ENCODE measurements at regions not wholly inside any gene's neighbourhood (a gene's known extent, or its start where the extent isn't known, plus 50 kb on each side); places are given as distances from the start of the nearest gene placed in this dataset.

DNA sequence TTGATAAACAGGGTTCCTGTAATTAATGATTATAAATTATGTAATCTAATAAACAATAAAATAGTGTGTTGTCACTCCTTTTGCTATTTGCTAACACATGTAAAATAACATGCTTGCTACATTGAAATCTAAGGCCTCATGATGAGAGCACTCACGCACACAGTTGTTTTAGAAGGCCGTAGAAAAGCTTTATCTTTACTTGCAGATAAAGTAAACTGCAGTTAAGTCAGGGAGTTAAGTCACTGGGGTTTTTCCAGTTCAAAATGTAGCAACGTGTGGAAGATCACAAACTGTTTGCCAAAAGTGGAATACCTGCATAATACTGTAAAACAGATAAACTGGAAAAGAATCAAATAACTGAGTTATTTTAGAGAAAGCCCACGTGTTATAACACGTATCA, 187.3 kb upstream of the PACRGL start:
- Histone ChIP-seq H3K9ac (ENCODE audit: insufficient read depth in 1 of 2, low read depth in 2 of 2, low read length in 2 of 2) (no peak overlapping the region), H3K9me1 (ENCODE audit: control insufficient read depth, insufficient read depth, low read length) (no peaks in the 10 kb centered on the region), H3K79me2 (ENCODE audit: control insufficient read depth, insufficient read depth, low read length) (no peaks in the 10 kb centered on the region), H3K27ac (ENCODE audit: extremely low read depth, low read depth, low read length) (peak overlapping the region; percentile 45; the same call in 2 of the 3 replicates), H3K4me1 (replicated peaks in 1 of 2; ENCODE audit: control insufficient read depth in 2 of 2, insufficient read depth in 2 of 2, low read length in 2 of 2) (no peaks in the 10 kb centered on the region), H3K4me3 (no peak overlapping the region), H3K36me3 (ENCODE audit: control insufficient read depth, insufficient read depth, low read length) (no peaks in the 10 kb centered on the region), H3K27me3 (ENCODE audit: control insufficient read depth in 2 of 2, insufficient read depth in 2 of 2, low read length in 2 of 2) (no peaks in the 10 kb centered on the region), H4K20me1 (replicated peaks; ENCODE audit: control insufficient read depth, insufficient read depth, low read length) (no peaks in the 10 kb centered on the region), H3K9me3 (replicated peaks; ENCODE audit: control insufficient read depth, insufficient read depth, low read depth, low read length) (no peaks in the 10 kb centered on the region), H3K4me2 (ENCODE audit: insufficient read depth, low read length) (no peak overlapping the region), H2AFZ (ENCODE audit: low read depth, low read length) (peak overlapping the region; percentile 44; the same call in 1 of the 2 replicates)
- intact Hi-C loops (cut with micrococcal nuclease) = no loop called here
- POLR2A ChIA-PET = interaction anchor here (0.6 kb wide), 1 partner anchor 131 kb away, joined by 4 read pairs; no protein-coding TSS in a partner anchor
- in situ Hi-C loops (cut with MboI) = no loop called here
- CTCF ChIA-PET (ENCODE audit: low intra/inter-chr PET ratio) = no interaction called here
- TF ChIP-seq MED1 (CRISPR knock-in tag; IDR thresholded peaks at IDR 0.05; ENCODE audit: borderline replicate concordance) (no peak), CBFA2T3 (IDR thresholded peaks at IDR 0.05) (peak; percentile 25; the same call in 1 of the 2 replicates), TAL1 (IDR thresholded peaks at IDR 0.05) (0 out of 2 replicates have a peak, but pooled peaks have one; percentile 8), ZSCAN32 (CRISPR knock-in tag; IDR thresholded peaks at IDR 0.05) (no peak), LEF1 (IDR thresholded peaks at IDR 0.05) (peak; percentile 26; the same call in 1 of the 2 replicates)
- TF ChIP-seq, protein P1, sequence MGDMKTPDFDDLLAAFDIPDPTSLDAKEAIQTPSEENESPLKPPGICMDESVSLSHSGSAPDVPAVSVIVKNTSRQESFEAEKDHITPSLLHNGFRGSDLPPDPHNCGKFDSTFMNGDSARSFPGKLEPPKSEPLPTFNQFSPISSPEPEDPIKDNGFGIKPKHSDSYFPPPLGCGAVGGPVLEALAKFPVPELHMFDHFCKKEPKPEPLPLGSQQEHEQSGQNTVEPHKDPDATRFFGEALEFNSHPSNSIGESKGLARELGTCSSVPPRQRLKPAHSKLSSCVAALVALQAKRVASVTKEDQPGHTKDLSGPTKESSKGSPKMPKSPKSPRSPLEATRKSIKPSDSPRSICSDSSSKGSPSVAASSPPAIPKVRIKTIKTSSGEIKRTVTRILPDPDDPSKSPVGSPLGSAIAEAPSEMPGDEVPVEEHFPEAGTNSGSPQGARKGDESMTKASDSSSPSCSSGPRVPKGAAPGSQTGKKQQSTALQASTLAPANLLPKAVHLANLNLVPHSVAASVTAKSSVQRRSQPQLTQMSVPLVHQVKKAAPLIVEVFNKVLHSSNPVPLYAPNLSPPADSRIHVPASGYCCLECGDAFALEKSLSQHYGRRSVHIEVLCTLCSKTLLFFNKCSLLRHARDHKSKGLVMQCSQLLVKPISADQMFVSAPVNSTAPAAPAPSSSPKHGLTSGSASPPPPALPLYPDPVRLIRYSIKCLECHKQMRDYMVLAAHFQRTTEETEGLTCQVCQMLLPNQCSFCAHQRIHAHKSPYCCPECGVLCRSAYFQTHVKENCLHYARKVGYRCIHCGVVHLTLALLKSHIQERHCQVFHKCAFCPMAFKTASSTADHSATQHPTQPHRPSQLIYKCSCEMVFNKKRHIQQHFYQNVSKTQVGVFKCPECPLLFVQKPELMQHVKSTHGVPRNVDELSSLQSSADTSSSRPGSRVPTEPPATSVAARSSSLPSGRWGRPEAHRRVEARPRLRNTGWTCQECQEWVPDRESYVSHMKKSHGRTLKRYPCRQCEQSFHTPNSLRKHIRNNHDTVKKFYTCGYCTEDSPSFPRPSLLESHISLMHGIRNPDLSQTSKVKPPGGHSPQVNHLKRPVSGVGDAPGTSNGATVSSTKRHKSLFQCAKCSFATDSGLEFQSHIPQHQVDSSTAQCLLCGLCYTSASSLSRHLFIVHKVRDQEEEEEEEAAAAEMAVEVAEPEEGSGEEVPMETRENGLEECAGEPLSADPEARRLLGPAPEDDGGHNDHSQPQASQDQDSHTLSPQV (IDR thresholded peaks at IDR 0.05) = no peak
- no peak for FAIRE-seq
- DNase-seq (ENCODE audit: extremely low read depth in 1 of 4, low spot score in 3 of 4) = peak in 1 of 4 experiments; percentile 27
- peak; percentile 67 for ATAC-seq
- WGBS (ENCODE audit: insufficient coverage, low coverage, missing lambda C conversion rate) = under 1% methylated on average over 5 of the region's 5 CpGs
- BruUV-seq (replicated peaks) = no TSS peak
